Islet precursor cell (in vitro differentiated cells): ENCODE measurements at regions not wholly inside any gene's neighbourhood (a gene's known extent, or its start where the extent isn't known, plus 50 kb on each side); places are given as distances from the start of the nearest gene placed in this dataset.

Experiments used
- DNase-seq: peaks from one replicate; pipeline ENCODE4 v3.0.0-alpha.2; 2018

DNA sequence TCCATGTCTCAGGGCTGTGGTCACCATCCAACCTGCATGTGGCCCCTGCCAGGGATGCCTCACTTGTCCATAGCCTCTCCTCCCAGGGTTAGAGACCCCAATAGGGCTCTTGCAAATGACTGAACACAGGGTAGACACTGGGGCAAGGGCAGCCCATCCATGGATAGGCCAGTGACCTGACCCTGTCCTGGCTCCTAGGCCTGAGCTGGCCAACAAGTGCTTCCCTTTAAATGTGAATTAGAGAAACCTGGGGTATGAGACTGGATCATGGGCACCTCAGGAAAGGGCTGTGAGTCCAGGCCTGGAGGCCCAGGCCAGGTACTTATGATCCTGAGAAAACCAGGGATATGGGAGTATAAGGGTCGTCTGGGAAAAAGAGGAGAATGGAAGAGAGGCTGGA lies 64.5 kb downstream of the COPS8 start:
- DNase-seq: no peak

- no peak for DNase-seq
These were observed 65.2 kb downstream of the COPS8 start for GRCh38 chr2:237150831-237151375.

DNA sequence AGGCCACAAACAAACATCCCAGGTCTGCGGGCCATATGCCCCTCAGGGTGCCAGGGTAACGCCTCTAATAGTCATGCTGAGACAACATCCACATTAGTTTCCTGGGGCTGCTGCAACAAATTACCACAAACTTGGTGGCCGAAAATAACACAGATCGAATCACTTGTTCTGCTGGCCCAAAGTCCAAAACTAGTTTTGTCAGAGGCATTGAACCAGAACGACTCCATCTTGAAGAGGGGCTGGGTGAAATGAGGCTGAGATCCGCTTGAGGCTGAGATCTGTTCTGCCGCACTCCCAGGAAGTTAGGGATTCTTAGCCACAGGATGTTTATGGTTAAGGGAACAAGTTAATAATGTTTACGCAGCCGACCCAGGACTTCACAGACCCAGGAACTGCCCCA lies 66.7 kb downstream of the COPS8 start:
- DNase-seq: no peak

GRCh38 chr2:237153181-237153580 lies 67.5 kb downstream of the COPS8 start:
- no peak for DNase-seq

DNA sequence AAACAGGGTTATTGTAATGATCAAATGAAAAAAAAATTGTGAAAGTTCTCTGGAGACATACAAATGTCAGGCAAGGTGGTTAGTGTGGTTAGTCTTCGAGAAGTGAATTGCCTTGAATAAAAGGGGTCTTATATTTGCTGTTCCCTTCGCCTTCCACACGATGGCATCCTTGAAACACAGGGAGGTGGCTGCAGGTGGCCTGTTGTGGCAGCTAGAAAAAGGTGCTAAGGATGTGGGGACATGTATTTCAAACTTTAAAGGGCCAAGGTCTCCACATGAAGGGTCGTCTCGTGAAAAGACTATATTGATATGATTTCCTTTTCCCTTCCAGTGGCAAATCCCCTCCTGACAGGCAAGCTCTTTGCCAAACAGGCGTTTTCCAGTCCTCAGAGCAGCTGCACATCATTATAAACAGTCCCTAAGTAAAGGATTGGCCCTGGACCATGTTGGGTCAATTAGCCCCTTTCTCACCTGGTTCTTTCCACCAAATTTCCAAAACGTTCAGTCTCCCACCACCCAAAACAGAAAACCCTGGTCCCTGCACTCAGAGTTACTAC lies 68.5 kb downstream of the COPS8 start:
- DNase-seq: peak; percentile 80

DNA sequence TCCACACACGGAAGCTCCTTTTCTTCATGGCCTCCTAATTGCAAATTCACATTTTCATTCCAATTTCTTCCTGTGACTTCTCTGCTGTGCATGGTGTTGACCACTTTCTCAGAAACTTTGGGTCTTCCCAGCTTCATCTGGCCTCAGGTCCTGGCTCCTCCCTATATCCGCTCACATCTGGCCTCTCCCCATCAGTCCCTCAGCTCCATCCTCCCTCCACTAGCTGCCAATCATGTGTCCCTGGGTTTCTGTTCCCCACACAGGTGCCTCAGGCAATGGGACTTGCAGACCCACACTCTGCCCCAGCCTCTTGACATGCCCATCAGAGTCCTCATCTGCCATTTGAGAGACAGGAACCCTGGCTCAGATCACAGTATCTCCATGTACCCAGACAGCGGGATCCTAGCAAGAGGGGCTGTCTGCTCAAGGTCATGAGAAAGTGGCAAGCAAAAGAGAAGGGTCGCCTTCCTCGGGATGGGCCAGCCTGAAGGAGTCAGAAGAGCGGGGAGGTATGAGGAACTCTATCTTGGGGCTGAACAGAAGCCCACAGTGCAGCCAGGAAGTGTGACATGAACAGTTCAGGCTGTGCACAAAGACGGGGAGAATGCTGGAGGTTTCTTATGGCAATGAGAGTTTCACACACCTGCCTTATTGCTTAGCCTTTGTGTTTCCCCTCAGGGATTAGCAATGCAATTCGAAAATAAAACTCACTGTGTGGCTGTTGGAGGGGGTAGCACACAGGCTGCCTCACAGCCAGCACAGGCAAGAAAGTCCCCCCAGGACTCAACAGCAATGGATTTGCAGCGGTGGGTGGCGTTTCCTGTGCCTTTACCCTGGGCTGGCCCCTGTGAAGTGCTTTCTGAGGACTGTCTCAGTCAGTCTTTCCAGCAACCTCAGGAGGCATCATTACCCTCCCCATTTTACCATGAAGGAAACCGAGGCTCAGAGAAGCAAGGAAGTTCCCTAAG lies 69.5 kb downstream of the COPS8 start:
- DNase-seq: no peak

GRCh38 chr2:237156031-237156856 lies 70.6 kb downstream of the COPS8 start:
- no peak for DNase-seq

- DNase-seq: no peak
These were observed 71.4 kb downstream of the COPS8 start for GRCh38 chr2:237156857-237157779.

DNA sequence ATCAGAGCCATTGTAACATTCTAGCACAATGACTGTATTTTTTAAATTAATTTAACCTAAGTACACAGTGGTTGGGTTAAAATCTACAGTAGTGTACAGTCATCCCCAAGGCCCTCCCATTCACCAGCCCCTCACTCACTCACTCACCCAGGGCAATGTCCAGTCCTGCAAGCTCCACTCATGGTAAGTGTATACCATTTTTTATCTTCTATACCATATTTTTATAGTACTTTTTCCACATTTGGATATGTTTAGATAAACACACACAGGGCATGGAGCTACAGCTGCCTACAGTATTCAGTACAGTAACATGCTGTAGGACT lies 72.1 kb downstream of the COPS8 start:
- DNase-seq: no peak

DNA sequence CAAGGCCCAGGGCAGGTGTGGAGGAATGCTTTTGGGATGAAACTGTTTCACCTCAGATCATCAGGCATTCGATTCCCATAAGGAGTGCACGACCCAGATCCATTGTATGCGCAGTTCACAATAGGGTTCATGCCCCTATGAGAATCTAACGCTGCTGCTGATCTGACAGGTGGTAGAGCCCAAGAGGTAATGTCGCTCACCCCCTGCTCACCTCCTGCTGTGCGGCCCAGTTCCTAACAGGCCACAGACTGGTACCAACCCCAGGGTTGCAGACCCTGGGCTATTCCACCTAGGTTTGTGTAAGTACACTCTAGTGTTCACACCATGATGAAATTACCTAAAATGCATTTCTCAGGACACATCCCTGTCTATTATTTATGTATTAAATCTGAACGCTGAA lies 72.5 kb downstream of the COPS8 start:
- no peak for DNase-seq

DNA sequence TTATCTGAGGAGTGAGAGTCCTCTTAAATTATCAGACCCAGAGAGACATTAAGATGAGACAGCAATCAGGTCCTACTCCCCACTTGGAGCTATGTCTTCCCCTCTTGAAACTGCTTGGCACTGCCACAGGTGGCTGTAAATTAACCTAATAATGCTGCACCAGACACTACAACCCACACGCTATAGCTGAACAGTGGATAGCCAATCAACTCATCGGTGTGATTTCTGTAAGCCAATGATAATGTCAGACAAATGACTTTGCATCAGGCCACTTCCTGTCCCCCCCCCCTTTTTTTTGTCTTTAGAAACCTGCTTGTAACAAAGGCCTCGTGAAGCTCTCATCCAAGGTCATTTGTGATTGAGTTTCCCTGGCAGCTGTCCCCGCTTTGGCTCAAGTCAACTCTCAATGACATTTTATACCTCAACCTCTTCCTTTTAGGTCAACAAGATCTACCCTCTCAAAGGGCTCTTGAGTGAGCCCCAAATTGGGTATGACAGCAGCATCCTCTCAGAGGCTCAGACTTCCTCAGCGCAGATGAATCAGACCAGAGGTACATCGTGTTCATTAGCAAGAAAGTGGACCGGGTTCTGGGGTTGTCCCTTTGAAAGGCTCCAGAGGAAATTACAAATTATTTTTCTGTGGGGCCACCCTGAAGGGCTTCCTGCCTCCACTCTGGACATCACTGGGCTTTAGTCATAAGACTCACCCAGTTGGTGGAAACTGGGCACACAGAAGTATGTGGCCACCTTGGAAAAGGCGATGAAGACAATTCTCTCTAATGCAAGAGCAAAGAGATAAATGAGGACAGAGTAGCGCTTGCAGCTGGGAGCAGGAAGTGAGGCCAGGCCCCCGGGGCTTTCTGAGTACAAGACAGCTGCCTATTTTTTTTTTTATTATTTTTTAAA lies 73.6 kb downstream of the COPS8 start:
- no peak for DNase-seq

DNA sequence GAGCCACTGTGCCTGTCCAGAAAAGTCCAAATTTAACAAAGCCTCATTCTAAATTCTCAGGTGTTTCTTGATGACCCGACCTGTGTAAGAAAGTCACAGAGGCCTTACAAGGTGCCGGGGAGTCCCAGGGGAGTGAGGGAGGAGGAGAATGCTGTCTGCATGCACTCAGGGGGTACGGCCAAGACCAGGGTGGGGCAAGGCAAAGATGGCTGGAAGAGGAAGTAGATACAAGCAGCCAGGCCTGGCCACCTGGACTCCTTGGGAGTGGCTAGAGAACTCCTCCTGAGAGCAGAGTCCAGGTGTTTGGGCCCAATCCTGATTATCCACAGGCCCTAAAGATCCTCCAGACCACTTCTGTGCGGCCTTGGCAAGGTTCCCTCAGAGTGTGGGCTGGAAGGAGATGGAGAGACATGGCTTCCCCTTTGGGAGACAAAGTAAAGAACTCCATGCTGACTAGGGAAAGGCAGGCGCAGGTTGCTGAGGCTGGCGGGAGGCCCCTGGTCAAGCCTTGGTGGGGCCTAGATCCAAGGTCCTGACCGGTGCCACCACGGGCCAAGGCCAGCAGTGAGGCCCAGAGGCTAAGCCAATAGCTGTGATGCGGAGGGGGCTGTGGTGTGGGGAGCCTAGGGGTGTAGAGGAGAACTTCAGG lies 74.7 kb downstream of the COPS8 start:
- DNase-seq: no peak

GRCh38 chr2:237161189-237161588 lies 75.5 kb downstream of the COPS8 start:
- no peak for DNase-seq

DNA sequence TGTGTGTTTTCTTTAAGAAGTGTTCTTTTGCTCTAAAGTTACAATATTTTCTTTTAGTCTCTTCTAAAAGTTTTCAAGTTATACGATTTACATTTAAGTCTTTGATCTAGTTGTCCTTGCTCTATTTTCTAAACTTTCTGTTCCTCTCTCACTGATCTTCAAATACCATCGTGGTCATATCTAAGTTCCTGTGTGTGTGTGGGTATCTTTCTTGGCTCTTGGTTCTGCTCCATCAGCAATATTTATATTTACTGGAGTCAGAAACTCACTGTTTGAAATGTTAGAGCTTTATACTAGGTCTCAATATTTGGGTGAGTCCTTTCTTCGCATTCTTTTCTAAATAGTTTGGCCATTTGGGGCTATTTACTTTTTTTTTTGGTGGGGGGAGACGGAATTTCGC lies 77.3 kb downstream of the COPS8 start:
- DNase-seq: no peak

DNA sequence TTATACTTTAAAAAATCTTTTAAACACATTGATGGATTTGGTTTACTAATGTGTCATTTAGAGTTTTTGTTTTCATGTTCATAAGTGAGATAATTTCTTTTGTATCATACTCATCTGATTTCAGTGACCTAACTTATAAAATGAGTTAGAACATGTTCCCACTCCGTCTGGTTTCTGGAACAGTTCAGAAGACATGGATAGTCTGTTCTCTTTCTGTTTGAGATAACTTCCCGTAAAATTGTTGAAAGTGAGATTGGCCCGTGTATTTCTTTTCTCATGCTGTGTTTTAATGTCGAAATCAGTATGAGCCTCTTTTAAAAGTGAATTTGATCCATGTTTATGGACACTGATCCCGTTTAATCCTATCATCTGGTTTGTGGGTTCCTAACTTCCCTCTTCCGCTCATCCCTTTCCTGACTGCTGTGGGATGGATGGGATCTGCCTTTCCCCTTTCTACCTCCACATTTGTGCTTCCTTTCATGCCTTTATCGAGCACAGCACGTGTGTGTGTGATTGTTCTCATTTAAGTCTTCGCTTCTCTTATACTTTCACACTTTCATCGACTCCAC lies 78.9 kb downstream of the COPS8 start:
- DNase-seq: no peak

GRCh38 chr2:237165405-237166276 lies 80.0 kb downstream of the COPS8 start:
- DNase-seq: no peak

GRCh38 chr2:237167038-237167437 lies 81.3 kb downstream of the COPS8 start:
- DNase-seq: no peak

DNA sequence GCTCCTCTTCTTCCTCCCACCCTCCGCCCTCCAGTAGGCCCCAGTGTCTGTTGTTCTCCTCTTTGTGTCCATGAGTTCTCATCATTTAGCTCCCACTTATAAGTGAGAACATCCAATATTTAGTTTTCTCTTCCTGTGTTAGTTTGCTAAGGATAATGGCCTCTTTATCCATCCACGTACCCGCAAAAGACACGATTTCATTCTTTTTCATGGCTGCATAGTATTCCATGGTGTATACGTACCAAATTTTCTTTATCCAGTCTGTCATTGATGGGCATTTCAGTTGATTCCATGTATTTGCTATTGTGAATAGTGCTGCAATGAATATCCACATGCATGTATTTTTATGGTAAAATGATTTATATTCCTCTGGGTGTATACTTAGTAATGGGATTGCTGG lies 82.2 kb downstream of the COPS8 start:
- no peak for DNase-seq

DNA sequence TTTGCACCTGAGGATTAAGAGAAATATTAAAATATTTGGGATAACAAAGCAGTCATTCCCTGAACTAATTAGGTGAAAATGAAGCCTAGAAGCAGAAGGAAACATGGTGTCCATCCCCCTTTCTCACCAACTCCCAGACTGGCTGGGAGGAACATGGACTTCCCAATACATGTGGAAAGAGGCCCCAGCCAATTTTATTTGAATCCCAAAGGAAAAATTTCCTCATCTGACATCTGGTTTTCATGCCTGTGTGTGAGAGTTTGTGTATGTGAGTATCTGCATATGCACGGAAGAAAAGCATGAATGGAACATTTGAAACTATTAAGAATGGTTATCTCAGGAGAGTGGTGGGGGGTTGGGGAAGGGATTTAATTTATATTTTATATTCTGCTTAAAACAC lies 84.3 kb downstream of the COPS8 start:
- DNase-seq: no peak
